PC-9 (cell line): ENCODE measurements at regions not wholly inside any gene's neighbourhood (a gene's known extent, or its start where the extent isn't known, plus 50 kb on each side); places are given as distances from the start of the nearest gene placed in this dataset.

Experiments used
- EZH2 ChIP-seq: fragments of 200-600 bp; sonication (generic); IDR thresholded peaks from 2 replicates; pipeline ENCODE4 v1.8.0; 2017; ENCODE audit warnings: antibody characterized with exemption, low read depth
- TF ChIP-seq, protein P1 (sequence below): fragments of 200-600 bp; sonication (generic); conservative IDR thresholded peaks from 2 replicates; pipeline ENCODE4 v1.6.1; 2017; ENCODE audit warnings: mixed run types, antibody characterized with exemption, mild to moderate bottlenecking, moderate library complexity

GRCh38 chr20:7806831-7807230 is 133.4 kb downstream of the HAO1 start:
- no peak for TF ChIP-seq EZH2
- TF ChIP-seq, protein P1, sequence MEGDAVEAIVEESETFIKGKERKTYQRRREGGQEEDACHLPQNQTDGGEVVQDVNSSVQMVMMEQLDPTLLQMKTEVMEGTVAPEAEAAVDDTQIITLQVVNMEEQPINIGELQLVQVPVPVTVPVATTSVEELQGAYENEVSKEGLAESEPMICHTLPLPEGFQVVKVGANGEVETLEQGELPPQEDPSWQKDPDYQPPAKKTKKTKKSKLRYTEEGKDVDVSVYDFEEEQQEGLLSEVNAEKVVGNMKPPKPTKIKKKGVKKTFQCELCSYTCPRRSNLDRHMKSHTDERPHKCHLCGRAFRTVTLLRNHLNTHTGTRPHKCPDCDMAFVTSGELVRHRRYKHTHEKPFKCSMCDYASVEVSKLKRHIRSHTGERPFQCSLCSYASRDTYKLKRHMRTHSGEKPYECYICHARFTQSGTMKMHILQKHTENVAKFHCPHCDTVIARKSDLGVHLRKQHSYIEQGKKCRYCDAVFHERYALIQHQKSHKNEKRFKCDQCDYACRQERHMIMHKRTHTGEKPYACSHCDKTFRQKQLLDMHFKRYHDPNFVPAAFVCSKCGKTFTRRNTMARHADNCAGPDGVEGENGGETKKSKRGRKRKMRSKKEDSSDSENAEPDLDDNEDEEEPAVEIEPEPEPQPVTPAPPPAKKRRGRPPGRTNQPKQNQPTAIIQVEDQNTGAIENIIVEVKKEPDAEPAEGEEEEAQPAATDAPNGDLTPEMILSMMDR, result no peak
